GM21390 (cell line): ENCODE measurements at regions not wholly inside any gene's neighbourhood (a gene's known extent, or its start where the extent isn't known, plus 50 kb on each side); places are given as distances from the start of the nearest gene placed in this dataset.

ENCODE experiments used
- ATAC-seq: cut with Tn5 transposase; IDR thresholded peaks from one replicate; pipeline ENCODE4 v1.9.1; 2021; ENCODE audit not compliant: unreplicated experiment

DNA sequence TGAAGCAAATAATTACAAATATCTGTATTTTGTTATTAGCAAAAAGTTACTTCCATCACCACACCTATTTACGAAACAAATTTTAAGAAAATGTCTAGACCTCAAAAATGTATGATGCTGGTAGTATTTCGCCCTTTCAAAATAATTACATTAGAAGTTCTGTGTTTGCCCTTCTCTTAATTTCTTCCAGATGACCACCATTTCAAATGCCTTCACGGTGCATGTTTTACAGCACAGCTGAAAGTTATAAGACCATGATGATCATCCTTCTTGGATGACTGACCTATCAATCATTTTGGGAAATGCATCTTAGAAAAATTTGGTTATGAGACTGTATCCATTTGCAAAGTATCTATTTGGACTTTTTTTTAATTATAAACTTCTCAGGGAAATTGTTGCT, 390.8 kb downstream of the SLITRK6 start:
- ATAC-seq: no peak

DNA sequence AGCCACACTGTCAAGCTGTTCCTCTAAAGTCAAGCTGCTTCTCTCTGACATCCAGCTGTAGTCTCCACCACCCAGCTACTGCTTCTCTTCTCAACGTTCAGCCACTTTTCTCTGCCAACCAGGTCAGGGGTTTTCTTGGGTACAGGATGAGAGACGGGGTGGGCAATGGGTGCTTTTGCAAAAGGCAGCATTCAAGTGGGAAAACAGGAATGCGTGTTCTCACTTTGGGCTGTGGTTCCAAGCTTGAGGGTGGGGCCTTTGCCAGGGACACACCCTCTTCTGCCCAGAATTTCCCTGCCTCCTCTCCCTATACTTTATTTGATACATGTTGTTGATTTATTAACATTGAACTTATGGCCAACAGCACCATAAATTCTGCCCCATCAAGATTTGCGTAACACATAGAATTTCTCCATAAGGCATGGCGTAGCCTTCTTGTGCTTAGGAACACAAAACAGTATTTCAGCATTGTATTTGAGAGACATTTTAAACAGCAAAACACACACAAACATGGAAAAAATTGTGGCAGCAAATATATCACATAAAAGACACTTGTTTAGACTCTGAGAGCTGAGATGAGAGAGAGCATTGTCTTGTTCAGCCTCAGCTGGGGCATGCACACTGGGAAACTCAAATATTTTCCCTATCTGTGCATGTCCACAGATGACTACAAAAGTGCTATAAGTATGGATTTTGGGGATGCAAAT, 392.8 kb downstream of the SLITRK6 start:
- ATAC-seq: no peak

DNA sequence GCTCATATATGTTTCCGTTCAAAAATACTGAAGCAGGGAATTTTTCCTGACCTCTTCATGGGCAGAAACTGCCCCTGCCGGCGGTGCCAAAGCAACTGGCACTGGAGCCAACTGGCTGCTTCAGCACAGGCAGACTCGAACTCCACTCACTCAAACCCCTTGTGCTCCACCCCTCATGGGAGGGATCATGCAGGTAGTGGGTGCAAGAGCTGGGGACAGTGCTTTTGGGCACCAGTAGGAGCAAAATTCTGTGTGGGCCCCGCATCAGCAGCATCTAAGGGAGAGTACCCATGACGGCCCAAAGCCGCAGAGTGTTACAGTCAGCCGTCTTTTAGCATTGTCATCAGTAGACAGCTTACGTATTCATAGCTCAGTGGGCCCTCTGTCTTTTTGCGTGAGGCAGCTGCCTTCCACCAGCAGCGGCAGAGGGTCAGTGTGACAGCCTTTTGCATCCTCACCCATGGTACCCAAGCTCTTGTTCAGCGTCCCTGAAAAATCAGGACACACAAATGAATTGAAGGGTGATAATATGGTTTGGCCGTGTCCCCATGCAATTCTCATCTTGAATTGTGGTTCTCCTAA, 393.8 kb downstream of the SLITRK6 start:
- ATAC-seq: no peak

DNA sequence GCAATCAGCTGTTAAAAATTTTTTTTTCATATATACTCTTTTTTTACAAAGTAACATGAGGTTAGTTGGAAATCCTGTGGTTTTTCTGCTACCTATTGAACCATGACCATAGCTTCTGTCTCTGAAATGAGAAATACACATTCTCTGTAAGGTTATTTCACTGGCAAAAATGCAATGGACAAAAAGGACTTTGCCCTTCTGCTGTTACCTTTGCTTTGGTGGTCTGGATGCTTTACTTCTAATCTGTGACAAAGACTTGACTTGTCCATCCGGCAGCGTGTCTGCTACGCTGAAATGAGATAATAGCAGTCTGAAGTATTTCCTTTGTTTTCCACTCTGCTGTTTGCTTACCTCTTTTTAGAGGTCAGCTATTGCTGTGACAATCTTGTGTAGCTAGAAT, 412.8 kb downstream of the SLITRK6 start:
- no peak for ATAC-seq

DNA sequence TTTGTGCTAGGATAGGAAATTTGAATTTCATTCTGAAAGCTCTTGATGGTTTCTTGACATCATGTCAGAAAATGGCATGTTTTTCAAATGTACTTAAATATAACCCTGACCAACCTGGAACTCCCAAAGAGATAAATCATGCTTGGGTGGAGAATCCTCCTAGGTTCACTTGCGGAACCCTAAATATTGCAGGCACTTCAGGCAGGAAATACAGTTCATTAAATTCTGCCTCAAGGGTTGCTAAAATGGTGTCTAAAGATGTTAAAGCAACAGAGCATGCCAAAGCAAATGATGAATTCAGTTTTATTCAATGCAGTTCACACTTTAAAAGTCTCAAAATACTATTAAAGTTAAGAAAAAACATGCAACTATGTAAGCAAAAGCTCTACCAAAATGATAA, 415.9 kb downstream of the SLITRK6 start:
- ATAC-seq: no peak

DNA sequence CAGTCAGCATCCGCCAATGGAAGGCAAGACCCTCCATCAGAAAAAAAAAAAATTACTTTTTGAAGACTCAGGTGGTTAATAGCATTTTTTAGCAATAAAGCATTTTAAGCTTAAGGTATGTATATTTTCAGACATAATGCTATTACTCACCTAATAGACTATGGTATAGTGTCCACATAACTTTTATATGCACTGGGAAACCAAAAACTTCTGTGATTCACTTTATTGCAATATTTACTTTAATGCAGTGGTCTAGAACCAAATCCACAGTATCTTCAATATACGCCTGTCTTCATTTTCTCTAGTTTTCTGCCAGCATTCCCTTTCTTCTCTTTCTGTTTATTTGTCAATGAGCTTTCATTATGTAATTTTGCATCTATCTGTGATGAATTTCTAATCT, 418.1 kb downstream of the SLITRK6 start:
- no peak for ATAC-seq

DNA sequence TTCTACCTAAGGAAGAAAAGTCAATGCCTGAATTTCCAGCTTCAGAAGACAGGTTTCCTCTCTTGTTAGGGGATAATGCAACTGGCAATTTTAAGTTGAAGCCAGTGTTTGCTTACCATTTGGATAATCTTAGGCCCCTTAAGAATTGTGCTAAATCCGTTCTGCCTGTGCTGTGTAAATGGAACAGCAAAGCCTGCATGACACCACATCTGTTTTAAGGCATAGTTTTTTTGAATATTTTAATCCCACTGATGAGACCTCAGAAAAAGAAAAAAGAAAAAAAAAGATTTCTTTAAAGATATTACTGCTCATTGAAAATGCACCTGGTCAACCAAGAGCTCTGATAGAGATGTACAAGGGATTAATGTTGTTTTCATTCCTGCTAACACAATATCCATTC, 419.2 kb downstream of the SLITRK6 start:
- ATAC-seq: no peak

DNA sequence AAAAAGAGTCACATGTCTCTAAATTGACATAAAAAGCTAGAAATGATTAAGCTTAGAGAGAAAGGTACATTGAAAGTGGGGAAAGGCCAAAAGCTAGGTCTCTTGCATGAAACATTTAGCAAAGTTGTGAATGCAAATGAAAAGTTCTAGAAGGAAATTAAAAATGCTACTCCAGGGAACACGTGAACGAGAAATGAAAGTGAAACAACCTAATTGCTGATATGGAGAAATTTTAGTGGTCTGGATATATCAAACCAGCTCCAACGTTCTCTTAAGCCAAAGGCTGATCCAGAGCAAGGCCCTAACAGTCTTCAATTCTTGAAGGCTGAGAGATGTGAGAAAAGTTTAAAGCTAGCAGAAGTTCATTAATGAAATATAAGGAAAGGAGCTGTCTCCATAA, 419.8 kb downstream of the SLITRK6 start:
- ATAC-seq: no peak

DNA sequence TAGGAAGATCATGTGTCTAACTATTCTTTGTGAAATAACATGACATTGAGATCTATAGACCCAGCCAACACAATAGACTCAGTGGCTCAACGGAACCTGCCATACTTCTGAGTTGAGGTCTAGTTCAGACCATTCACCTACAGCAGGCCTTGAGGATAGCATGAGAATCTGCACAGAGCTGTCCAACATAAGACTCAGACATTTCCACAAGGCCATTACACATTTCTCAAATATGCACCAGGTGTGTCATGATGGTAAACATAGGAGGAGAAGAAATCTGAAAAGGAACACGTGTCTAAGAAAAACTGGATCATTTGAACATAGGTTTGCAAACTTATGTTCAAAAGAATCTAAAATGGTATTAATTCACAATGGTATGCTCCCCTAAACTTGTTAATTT, 421.4 kb downstream of the SLITRK6 start:
- no peak for ATAC-seq

DNA sequence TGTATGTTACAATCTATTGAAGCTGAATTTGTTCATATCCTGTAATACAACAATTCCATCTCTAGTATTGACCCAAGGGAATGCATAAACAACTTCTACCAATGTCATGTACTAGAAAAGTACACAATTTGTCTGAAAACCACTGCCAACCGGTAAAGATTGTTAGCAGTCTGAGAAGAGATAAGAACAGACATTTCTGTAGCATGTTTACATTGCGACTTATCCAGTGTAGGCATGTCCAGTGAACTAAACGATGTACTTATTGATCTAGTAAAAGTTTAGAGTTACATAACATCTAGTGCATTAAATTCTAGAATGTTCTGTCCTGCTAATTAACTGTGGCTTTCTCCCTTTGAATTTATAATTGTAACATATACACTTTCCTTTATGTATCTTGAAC, 425.9 kb downstream of the SLITRK6 start:
- no peak for ATAC-seq

DNA sequence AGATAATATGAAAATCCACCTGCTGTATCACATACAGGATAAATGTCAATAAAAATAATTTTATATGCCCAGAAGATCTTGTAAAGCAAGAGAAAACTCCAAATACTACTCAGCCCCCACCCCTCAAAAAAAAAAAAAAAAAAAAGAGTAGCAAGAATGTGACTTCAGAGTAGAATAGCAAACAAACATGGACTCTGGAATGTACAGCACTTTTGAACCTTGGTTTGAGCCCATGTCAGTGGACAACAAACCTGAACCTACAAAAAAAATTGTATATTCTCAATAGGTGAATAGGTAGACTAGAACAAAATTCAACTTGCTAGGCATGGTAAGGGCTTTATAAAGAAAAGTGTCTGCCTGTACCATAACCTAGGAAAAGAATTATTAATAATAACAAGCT, 428.0 kb downstream of the SLITRK6 start:
- no peak for ATAC-seq

DNA sequence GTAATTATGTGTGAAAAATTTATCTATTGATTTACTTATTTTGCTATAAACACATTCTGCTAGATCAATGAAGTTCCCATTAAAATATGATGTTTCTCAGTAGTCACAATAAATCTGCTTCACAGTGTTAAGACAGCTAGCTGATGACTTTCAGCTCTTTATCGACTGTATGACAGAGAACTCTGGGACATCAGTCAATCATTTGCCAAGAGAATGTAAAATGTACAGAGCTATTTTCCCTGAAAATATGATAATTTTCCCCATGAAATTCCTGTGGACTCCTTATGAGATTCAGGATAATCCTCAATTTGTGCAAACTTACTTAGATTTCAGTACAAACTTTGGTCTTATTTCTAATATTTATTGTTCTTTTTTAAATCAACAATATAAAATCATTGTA, 430.5 kb downstream of the SLITRK6 start:
- no peak for ATAC-seq

DNA sequence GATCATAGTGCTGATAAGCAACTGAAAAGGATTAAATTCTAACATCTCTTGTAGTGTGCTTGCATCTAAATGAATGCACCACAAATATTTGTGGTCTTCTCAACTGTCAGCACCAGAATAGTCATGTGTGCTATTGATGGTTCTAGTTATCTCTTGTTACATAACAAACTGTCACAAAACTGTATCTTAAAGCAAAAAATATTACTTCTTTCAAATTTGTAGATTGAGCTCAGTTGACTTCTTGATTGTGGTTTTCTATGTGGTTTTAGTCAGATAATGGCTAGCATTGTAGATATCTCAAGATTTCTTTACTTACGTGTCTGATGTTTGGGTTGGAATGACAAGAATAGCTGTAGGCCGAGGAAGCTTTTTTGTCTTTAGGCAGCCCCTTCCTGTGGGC, 431.3 kb downstream of the SLITRK6 start:
- ATAC-seq: no peak

DNA sequence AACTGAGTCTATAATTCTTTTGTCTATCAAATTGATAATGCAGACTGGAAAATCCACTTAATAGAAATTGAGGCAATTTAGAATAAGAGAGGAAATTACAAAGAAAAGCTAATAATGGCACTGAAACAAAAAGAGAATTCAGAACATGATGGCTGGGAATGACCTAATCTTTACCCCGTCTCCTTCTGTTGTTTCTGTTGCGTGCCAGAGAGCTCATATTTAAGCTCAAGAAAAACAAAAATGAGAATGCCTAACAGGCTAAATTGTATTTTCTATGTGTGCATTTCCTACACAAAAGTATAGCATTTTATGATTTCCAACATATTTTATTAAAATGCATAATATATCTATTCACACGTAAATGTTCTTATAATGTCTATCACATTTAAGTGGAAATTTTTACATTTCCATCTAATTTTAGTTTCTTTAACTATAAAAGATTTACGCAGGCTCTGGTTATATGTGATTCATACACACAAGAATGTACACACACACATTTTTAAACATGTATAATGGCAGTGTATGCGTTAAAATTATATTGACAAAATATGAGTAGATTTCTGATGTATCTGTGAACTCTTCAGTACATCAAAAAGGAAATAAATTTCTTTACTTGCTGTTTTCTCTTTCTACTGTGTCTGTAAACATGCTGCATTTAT, 432.3 kb downstream of the SLITRK6 start:
- no peak for ATAC-seq

DNA sequence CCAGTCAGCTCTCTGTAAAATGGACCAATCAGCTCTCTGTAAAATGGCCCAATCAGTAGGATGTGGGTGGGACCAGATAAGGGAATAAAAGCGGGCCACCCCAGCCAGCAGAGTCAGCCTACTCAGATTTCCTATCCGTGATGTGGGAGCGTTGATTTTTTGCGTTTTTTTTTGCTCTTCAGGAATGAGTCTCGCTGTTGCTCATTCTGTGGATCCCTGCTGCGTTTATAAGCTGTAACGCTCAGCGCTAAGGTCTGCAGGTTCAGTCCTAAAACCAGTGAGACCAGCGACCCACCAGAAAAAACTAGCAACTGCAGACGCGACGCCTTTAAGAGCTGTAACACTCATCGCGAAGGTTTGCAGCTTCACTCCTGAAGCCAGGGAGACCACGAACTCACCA, 435.7 kb downstream of the SLITRK6 start:
- ATAC-seq: no peak

DNA sequence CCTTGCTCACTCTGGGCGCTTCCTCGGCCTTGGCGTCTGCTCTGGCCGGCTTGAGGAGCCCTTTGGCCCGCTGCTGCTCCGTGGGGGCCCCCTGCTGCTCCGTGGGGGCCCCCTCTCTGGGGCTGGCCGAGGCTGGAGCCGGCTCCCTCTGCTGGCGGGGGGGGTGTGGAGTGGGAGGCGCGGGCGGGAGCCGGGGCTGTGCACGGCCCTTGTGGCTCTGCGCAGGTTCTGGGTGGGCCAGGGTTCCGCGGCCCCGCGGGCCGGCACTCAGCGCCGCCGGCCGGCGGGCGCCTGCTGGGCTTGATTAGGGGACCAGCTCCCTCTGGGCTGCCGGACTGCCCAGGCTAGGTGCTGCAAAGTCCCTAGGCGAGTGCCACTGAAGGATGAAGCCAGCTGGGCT, 436.2 kb downstream of the SLITRK6 start:
- ATAC-seq: no peak

DNA sequence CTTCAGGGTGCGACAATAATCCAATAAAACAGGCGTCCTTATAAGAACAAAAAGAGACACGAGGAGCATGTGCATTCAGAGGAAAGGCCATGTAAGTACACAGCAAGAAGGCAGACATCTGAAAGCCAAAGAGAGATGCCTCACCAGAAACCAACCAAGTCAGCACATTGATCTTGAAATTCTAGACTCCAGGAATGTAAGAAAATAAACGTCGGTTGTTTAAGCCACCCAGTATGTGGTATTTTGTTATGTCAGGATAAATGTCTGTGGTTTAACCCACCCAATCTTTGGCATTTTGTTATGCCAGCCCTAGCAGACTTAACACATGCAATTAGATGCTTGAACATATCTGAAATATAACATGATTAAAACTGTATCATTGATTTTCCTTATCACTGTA, 452.0 kb downstream of the SLITRK6 start:
- ATAC-seq: no peak

DNA sequence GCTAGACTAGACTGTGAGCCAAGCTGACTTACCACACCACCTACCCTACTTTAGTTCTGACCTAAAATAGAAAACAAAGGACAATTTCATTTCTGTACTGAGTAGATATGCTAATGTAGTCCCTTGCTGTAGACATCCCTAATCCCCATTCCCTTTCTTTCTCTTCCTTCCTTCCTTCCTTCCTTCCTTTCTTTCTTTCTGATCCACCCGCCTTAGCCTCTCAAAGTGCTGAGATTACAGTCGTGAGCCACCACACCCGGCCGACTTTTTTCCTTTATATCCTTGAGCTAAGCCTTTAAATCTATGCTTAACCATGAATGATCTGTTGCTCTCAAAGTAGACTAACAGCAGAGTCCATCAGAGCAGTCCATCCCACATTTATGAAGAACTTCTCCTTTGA, 465.0 kb downstream of the SLITRK6 start:
- ATAC-seq: no peak

DNA sequence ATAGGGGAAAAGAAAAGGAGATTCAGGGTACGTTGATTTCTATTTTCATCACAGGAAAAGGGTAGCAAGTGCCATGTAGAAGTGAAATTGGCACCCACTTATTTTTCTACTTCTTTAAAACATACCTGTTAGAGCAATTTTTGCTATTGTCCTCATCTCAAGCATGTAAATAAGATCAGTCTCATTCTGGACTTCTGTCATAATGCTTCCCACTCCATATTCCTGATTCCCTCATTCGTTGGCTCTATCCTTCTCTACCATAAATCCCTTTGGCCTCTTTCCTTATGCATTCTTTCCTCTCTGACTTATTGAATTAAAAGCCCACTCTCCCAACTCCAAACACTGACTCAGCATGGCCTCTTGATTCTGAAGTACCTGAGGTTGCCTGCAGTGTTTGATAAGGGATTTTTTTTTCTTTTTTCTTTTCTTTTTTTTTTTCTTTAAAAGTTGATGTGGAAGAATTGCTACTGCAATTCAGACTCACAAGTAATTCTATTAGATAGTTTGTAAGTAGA, 465.7 kb downstream of the SLITRK6 start:
- no peak for ATAC-seq

DNA sequence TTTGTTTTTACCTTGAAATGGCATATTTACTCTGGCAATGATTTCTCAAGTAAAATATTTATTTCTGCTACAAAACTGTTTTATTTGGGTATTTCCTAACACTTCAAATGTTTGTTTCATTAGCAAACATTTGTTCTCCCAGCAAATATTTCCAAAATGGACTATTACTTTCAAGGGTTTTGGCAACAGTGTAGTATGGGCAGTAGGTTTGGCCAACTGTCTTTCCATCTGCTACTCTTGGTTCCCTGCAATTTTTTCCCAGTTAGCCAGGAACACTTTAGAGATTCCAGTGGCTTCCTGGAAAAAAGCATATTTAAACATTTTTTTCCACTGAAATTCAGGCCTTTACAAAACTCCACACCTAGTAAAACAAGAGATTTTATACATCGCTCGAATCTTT, 466.6 kb downstream of the SLITRK6 start:
- ATAC-seq: no peak

DNA sequence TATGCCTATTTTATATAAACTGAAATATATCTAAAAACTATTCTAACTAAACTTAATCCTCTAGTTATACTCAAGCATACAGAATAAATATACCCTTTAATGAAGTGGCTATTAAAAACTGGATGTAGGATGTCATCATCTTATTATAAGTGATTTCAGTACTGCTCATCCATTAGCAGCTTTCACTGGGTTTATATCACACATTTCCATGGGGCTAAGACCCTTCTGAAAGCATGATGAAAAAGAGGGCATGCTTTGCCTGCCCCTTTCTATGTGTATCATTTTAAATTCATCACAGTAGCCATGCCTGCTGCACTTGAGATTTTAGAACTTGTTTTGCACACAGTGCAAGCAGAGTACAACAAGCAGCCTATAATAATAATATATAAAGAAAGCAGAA, 477.5 kb downstream of the SLITRK6 start:
- no peak for ATAC-seq

DNA sequence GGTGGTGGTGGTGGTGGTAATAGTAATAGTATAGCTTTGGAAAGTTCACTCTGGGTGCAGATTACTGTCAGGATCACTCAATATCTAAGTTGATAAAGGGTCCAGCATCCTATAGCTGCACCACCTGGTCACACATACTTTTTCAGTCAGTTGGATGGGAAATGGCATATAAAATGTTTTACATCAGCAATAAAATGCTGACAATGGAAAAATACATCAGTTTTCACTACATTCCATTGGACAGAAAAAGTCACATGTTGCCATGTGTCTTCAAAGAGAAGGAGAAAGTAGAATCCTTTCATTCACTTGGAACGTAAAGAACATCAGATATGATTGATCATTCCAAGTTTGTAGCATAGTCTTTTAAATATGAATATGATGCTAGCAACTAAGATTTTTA, 481.4 kb downstream of the SLITRK6 start:
- no peak for ATAC-seq
